ENCODE measurements at regions not wholly inside any gene's neighbourhood (a gene's known extent, or its start where the extent isn't known, plus 50 kb on each side); places are given as distances from the start of the nearest gene placed in this dataset.

DNA sequence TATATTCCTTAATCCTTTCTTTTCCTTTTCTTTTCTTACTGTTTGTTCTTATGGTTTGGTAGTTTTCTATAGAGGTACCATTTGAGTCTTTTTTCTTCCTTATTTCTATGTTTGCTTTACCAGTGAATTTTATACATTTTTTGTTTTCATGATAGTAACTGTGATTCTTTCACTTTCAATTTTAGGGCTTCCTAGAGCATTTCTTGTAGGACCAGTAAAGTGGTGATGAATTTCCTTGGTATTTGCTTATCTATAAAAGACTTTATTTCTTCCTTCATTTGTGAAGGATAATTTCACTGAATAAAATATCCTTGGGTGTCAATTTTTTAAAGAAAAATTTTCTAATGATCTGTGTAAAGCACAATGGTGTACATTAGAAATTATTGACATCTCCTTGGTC, 637.4 kb downstream of the CD109 start:
- TF ChIP-seq, protein P1, sequence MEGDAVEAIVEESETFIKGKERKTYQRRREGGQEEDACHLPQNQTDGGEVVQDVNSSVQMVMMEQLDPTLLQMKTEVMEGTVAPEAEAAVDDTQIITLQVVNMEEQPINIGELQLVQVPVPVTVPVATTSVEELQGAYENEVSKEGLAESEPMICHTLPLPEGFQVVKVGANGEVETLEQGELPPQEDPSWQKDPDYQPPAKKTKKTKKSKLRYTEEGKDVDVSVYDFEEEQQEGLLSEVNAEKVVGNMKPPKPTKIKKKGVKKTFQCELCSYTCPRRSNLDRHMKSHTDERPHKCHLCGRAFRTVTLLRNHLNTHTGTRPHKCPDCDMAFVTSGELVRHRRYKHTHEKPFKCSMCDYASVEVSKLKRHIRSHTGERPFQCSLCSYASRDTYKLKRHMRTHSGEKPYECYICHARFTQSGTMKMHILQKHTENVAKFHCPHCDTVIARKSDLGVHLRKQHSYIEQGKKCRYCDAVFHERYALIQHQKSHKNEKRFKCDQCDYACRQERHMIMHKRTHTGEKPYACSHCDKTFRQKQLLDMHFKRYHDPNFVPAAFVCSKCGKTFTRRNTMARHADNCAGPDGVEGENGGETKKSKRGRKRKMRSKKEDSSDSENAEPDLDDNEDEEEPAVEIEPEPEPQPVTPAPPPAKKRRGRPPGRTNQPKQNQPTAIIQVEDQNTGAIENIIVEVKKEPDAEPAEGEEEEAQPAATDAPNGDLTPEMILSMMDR (IDR thresholded peaks at IDR 0.05; ENCODE audit: low read depth, low read length, poor library complexity, severe bottlenecking), result no peak
- no peak for TF ChIP-seq EZH2phosphoT487 (IDR thresholded peaks at IDR 0.05; ENCODE audit: borderline replicate concordance, low read length)
